GM12878 (cell line): ENCODE measurements at regions not wholly inside any gene's neighbourhood (a gene's known extent, or its start where the extent isn't known, plus 50 kb on each side); places are given as distances from the start of the nearest gene placed in this dataset.

Experiments
- ATAC-seq: fragments of 200-7000 bp; cut with Tn5 transposase; 3 replicates; pipeline ENCODE4 v1.9.1; 2020; ENCODE audit warnings: mild to moderate bottlenecking, moderate library complexity
- BruUV-seq: library from RNA; stranded (reverse); fragments of 400-500 nt; replicated peaks from 2 replicates; lab custom pipeline; 2021; lab: Mats Ljungman, UMichigan
- CTCF ChIA-PET: fragments of 300-600 bp; sonication (Branson Sonifier 250); formaldehyde crosslinking; extraction: SDS; loops from one replicate; lab custom pipeline; 2021; ENCODE audit warnings: inconsistent platforms; lab: Yijun Ruan, JAX
- POLR2A ChIA-PET: fragments of 350-600 bp; formaldehyde crosslinking; extraction: SDS; loops from one replicate; lab custom pipeline; 2021; ENCODE audit warnings: inconsistent platforms; lab: Charles Lee
- RAD21 ChIA-PET: fragments of 300-600 bp; sonication (Branson Sonifier 250); formaldehyde crosslinking; loops from one replicate; lab custom pipeline; 2023; ENCODE audit warnings: antibody characterized with exemption; ENCODE audit not compliant: unreplicated experiment; lab: Charles Lee
- SMC1A ChIA-PET: fragments of 300-600 bp; sonication (Branson Sonifier 250); formaldehyde crosslinking; loops from one replicate; lab custom pipeline; 2023; ENCODE audit not compliant: unreplicated experiment, uncharacterized antibody; lab: Charles Lee
- DNase-seq: peaks from one replicate; pipeline ENCODE4 v3.0.0-alpha.2; 2011; ENCODE audit warnings: low read depth, low spot score
- FAIRE-seq: peaks from 3 replicates; lab custom pipeline; 2011; peaks lifted over from hg19 to GRCh38; lab: Jason Lieb, UNC
- H2AFZ ChIP-seq: 2 replicates; pipeline ENCODE4 v1.6.0; 2011; ENCODE audit warnings: low read depth, low read length, control low read depth; ENCODE audit not compliant: control insufficient read depth
- H3K27ac ChIP-seq: 2 replicates; pipeline ENCODE4 v1.5.1; 2011; ENCODE audit warnings: control low read depth; ENCODE audit not compliant: control insufficient read depth, insufficient read depth
- H3K27me3 ChIP-seq, 2 experiments: replicated peaks in 1 of 2; 2 replicates each; pipeline versions ENCODE4 v1.6.0 to v1.6.1; 2011; ENCODE audit warnings: low read length in 1 of 2; ENCODE audit not compliant: control insufficient read depth in 2 of 2, insufficient read depth in 2 of 2
- H3K36me3 ChIP-seq, 2 experiments: 2 replicates each; pipeline ENCODE4 v1.5.1; 2011; ENCODE audit warnings: low read length in 1 of 2; ENCODE audit not compliant: control insufficient read depth in 2 of 2, insufficient read depth in 2 of 2
- H3K4me1 ChIP-seq: 2 replicates; pipeline ENCODE4 v1.6.1; 2011; ENCODE audit warnings: mild to moderate bottlenecking, low read length, moderate library complexity, mixed read lengths; ENCODE audit not compliant: control insufficient read depth, insufficient read depth
- H3K4me2 ChIP-seq: 2 replicates; pipeline ENCODE4 v1.6.0; 2011; ENCODE audit warnings: control low read depth; ENCODE audit not compliant: control insufficient read depth, insufficient read depth
- H3K4me3 ChIP-seq: fragments of 200-600 bp; sonication (generic); 2 replicates; pipeline ENCODE4 v1.5.1; 2016
- H3K79me2 ChIP-seq: 2 replicates; pipeline ENCODE4 v1.6.0; 2011; ENCODE audit warnings: low read length; ENCODE audit not compliant: control insufficient read depth, insufficient read depth
- H3K9ac ChIP-seq: 2 replicates; pipeline ENCODE4 v1.8.0; 2011; ENCODE audit warnings: low read length, control low read depth, mixed read lengths; ENCODE audit not compliant: control insufficient read depth, insufficient read depth
- H3K9me3 ChIP-seq: replicated peaks from 3 replicates; pipeline ENCODE4 v1.5.1; 2011; ENCODE audit warnings: mild to moderate bottlenecking, low read length; ENCODE audit not compliant: control insufficient read depth, insufficient read depth
- H4K20me1 ChIP-seq: 2 replicates; pipeline ENCODE4 v1.6.0; 2011; ENCODE audit not compliant: control insufficient read depth, insufficient read depth
- BHLHE40 ChIP-seq, 2 experiments: fragments of 450-650 bp in 1 of 2; IDR thresholded peaks; 2 replicates each; pipeline ENCODE4 v1.6.1; 2011 to 2017; ENCODE audit warnings: low read depth in 2 of 2, borderline replicate concordance in 1 of 2, improper control_type of control experiment in 1 of 2, low read length in 1 of 2, mild to moderate bottlenecking in 1 of 2
- CHD2 ChIP-seq: IDR thresholded peaks from 2 replicates; pipeline ENCODE4 v1.6.1; 2011; ENCODE audit warnings: low read depth, low read length, improper control_type of control experiment, borderline replicate concordance
- DPF2 ChIP-seq: fragments of 450-650 bp; IDR thresholded peaks from 2 replicates; pipeline ENCODE4 v1.6.1; 2017; ENCODE audit warnings: mild to moderate bottlenecking
- MEF2B ChIP-seq: fragments of 450-650 bp; IDR thresholded peaks from 2 replicates; pipeline ENCODE4 v1.6.1; 2018; ENCODE audit warnings: mild to moderate bottlenecking, moderate library complexity; ENCODE audit not compliant: partially characterized antibody, poor library complexity, severe bottlenecking
- MYB ChIP-seq: fragments of 150-350 bp; IDR thresholded peaks from 2 replicates; pipeline ENCODE4 v1.6.1; 2014; ENCODE audit warnings: mild to moderate bottlenecking, low read depth, low read length, borderline replicate concordance
- NFIC ChIP-seq: IDR thresholded peaks from 2 replicates; pipeline ENCODE4 v1.6.1; 2012; ENCODE audit warnings: low read depth, mild to moderate bottlenecking, inconsistent platforms, low read length, moderate library complexity
- PML ChIP-seq: IDR thresholded peaks from 2 replicates; pipeline ENCODE4 v1.6.1; 2012; ENCODE audit warnings: low read length, inconsistent platforms
- RBBP5 ChIP-seq: fragments of 200-600 bp; sonication (generic); conservative IDR thresholded peaks from 2 replicates; pipeline ENCODE4 v1.6.1; 2016
- RELA ChIP-seq: fragments of 450-650 bp; IDR thresholded peaks from 2 replicates; pipeline ENCODE4 v1.8.0; 2014; ENCODE audit warnings: borderline replicate concordance; ENCODE audit not compliant: partially characterized antibody
- SIX5 ChIP-seq: IDR thresholded peaks from 2 replicates; pipeline ENCODE4 v1.6.1; 2011; ENCODE audit warnings: mild to moderate bottlenecking, low read depth, low read length, moderate library complexity; ENCODE audit not compliant: severe bottlenecking
- SRF ChIP-seq, 2 experiments: IDR thresholded peaks; 2 replicates each; pipeline ENCODE4 v1.6.1; 2011; ENCODE audit warnings: low read depth in 2 of 2, low read length in 2 of 2, mild to moderate bottlenecking in 1 of 2, moderate library complexity in 1 of 2
- WGBS: methylation state at CpG from one replicate; pipeline ENCODE4 v1.1.6; 2016; ENCODE audit warnings: low lambda C conversion rate; ENCODE audit not compliant: insufficient replicate concordance, insufficient coverage; ENCODE audit errors: missing lambda C conversion rate; 5-methylcytosine and 5-hydroxymethylcytosine counted together
- in situ Hi-C: fragments of 300-500 bp; cut with MboI; formaldehyde crosslinking; loops from 9 replicates; pipeline ENCODE4 v1.14.3; 2018; ENCODE audit warnings: mixed read lengths
- intact Hi-C: fragments of 100-400 bp; cut with micrococcal nuclease; formaldehyde crosslinking; loops from one replicate; pipeline ENCODE4 v1.14.2; 2022; ENCODE audit not compliant: unreplicated experiment

GRCh38 chr7:90061077-90061476 is 93.2 kb upstream of the STEAP1 start:
- Histone ChIP-seq H3K4me3 (no peak overlapping the region), H3K27ac (no peak overlapping the region), H3K4me2 (no peak overlapping the region), H3K27me3 (no peaks in the 10 kb centered on the region), H3K79me2 (no peaks in the 10 kb centered on the region), H3K9me3 (no peaks in the 10 kb centered on the region), H3K9ac (no peak overlapping the region), H3K4me1 (no peaks in the 10 kb centered on the region), H2AFZ (no peak overlapping the region), H4K20me1 (no peaks in the 10 kb centered on the region), H3K36me3 (no peaks in the 10 kb centered on the region)
- ChIA-PET POLR2A (no interaction called here), RAD21 (no interaction called here), SMC1A (no interaction called here), CTCF (no interaction called here)
- TF ChIP-seq CHD2 (no peak), DPF2 (no peak), RBBP5 (no peak), BHLHE40 (IDR thresholded peaks at IDR 0.05; ENCODE audit: borderline replicate concordance in 1 of 2, low read depth in 2 of 2, low read length in 1 of 2) (no peak), MEF2B (no peak), MYB (no peak), NFIC (no peak), RELA (no peak), SRF (IDR thresholded peaks at IDR 0.05; ENCODE audit: low read depth in 2 of 2, low read length in 2 of 2) (no peak), SIX5 (no peak), PML (no peak)
- intact Hi-C loops (no loop called here), in situ Hi-C loops (no loop called here)
- ATAC-seq = no peak
- WGBS = 3% methylated on average over 2 of the region's 2 CpGs
- BruUV-seq = no TSS peak
- DNase-seq = no peak
- no peak for FAIRE-seq
